Fibroblast of lung (primary cell): ENCODE measurements at regions not wholly inside any gene's neighbourhood (a gene's known extent, or its start where the extent isn't known, plus 50 kb on each side); places are given as distances from the start of the nearest gene placed in this dataset.

Experiments
- EZH2 ChIP-seq: IDR thresholded peaks from 2 replicates; pipeline ENCODE4 v1.5.1; 2012; ENCODE audit warnings: low read length, control low read depth, mild to moderate bottlenecking; ENCODE audit errors: missing control alignments
- TF ChIP-seq, protein P1 (sequence below), 2 donors: IDR thresholded peaks in 1 of 2; conservative IDR thresholded peaks in 1 of 2; 1 replicate in 1 of 2; 2 replicates in 1 of 2; pipeline ENCODE4 v1.5.1; 2011 to 2012; ENCODE audit warnings: low read length in 2 of 2, control low read depth in 1 of 2, inconsistent platforms in 1 of 2, low read depth in 1 of 2, mild to moderate bottlenecking in 1 of 2

DNA sequence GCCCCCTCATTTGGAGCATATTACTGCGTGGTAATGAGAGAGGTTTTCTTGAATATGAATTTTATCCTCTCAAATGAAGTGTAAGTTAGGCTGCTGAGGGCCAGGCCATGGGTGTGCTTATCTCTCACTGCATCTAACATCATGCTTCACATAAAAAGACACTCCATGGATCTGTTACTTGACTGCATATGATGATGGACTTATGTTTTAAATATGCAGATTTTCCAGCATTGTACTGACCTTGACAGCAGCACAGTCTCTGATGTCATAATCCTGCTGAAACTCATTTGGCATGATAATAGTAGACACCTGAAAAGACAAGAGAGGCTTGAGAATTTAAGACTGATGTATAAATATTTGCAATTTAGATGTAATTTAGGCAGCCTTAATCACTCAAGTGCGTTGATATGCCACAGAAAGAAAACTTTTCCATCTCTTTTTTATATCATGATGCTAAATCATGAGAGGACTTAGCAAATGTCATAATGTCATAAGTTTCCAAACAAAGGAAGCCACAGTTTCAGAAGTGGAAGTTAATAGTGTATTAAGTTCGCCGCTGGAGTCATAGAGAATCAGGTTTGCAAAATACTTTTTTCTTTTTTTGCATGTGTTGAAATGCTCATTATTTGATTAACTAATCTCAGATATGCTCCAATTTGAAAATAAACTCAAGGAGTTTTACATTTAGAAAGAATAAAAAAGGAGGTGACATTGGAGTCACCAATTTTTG, 62.7 kb upstream of the CD302 start:
- TF ChIP-seq, protein P1, sequence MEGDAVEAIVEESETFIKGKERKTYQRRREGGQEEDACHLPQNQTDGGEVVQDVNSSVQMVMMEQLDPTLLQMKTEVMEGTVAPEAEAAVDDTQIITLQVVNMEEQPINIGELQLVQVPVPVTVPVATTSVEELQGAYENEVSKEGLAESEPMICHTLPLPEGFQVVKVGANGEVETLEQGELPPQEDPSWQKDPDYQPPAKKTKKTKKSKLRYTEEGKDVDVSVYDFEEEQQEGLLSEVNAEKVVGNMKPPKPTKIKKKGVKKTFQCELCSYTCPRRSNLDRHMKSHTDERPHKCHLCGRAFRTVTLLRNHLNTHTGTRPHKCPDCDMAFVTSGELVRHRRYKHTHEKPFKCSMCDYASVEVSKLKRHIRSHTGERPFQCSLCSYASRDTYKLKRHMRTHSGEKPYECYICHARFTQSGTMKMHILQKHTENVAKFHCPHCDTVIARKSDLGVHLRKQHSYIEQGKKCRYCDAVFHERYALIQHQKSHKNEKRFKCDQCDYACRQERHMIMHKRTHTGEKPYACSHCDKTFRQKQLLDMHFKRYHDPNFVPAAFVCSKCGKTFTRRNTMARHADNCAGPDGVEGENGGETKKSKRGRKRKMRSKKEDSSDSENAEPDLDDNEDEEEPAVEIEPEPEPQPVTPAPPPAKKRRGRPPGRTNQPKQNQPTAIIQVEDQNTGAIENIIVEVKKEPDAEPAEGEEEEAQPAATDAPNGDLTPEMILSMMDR (conservative IDR thresholded peaks at IDR 0.05 in 1 of 2, IDR thresholded peaks at IDR 0.05 in 1 of 2; ENCODE audit: low read depth in 1 of 2, low read length in 2 of 2): no peak
- no peak for TF ChIP-seq EZH2
